HG02763 (cell line): ENCODE measurements at regions not wholly inside any gene's neighbourhood (a gene's known extent, or its start where the extent isn't known, plus 50 kb on each side); places are given as distances from the start of the nearest gene placed in this dataset.
"Not testable (repeated sequence)": the region's sequence is repeated elsewhere in the genome, so short reads cannot be mapped to it uniquely, and the experiment has no call there.

Experiments
- ATAC-seq: cut with Tn5 transposase; IDR thresholded peaks from one replicate; pipeline ENCODE4 v1.9.1; 2021; ENCODE audit warnings: mild to moderate bottlenecking, moderate library complexity; ENCODE audit not compliant: unreplicated experiment

DNA sequence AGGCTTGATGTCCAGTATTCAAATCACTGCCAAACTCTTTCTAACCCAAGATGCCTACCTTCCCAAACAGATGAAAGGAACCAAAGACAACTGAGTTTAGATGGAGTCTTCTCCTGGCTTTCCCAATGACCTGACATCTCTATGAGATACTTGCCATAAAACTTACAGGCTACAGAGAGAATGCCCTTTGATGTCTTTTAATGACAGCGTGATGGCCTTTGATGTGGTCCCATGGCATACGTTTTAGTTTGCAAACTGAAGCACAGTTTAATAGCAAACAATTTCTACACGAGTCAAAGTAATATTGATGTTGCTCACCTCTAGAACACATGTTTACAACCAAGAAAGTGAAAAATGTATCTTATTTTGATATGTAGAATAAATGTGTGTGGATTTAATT lies 73.2 kb downstream of the ZIC4 start:
- no peak for ATAC-seq

DNA sequence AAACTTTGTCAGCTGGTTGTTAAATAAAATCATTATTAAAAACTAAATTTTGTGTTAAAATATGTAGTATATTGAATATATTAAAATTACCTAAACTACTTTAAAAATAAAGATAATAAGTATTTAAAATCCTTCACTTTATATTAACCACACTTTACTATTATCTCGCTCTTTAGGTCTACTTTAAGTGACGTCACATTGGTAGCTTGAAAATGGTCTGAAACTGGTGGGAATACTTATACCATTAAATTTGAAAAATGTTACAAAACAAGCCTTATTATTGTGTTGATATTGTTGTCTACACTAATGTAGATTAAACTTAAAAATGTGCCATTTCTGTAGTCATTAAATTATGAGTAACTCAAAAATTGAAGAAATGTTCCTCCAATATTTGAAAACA lies 77.6 kb downstream of the ZIC4 start:
- no peak for ATAC-seq

DNA sequence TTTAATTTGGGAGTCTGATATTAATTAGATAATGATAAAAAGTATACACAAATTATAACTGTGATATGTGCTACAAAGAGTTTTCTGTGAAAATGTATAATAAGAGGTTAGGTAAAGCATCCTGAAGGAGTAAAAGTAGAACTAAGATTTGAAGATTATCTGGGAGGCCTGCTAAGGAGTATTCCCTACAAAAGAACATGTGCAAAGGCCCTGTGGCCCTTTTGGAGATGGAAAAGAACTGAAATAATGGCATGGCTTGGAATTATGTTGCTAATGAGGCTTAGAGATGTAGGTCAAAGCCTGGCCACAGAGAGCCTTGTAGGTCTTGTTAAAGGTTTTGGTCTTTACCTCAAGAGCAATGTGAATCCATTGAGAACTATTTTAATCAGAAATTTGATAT lies 82.0 kb downstream of the ZIC4 start:
- ATAC-seq = no peak

DNA sequence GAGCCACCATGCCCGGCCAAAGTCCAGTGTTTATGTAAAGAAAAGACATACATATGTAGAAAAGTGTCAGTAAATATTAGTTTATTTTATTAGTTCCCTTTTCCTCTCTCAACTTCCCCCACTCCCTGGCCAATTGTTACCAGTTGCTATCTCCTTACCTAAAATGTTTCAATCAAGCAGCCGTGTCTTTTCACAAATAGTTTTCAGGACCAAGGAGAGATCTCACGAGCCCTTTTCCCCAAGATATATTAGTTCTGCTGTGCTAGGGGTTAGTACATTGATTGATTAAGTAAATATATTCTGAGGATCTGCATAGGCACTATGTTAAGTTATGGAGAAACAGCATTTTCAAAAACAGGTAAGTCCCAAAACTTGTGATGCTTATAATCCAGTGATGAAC lies 87.4 kb downstream of the ZIC4 start:
- ATAC-seq = no peak

DNA sequence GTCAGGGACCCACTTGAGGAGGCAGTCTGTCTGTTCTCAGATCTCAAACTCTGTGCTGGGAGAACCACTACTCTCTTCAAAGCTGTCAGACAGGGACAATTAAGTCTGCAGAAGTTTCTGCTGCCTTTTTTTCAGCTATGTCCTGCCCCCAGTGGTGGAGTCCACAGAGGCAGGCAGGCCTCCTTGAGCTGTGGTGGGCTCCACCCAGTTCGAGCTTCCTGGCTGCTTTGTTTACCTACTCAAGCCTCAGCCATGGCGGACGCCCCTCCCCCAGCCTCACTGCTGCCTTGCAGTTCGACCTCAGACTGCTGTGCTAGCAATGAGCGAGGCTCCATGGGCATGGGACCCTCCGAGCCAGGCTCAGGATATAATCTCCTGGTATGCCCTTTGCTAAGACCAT lies 89.3 kb downstream of the ZIC4 start:
- not testable (repeated sequence) for ATAC-seq

DNA sequence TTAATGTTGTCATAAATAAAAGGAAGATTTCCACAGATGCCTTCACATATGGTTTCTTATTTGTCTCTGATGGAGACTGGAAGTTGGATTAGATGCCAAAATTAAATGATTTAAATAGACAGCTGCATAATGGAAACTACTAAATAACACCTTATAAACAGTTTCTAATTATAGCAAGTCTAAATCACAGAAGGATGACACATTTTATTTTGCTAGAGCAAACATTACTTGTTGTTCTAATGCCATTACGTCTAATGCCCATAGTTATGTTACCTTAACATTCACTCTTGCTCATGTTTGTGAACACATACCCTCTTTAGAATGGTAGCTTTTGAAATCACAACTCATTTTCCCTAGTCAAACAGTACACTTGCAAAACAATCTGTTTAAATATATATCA lies 92.8 kb downstream of the ZIC4 start:
- no peak for ATAC-seq

DNA sequence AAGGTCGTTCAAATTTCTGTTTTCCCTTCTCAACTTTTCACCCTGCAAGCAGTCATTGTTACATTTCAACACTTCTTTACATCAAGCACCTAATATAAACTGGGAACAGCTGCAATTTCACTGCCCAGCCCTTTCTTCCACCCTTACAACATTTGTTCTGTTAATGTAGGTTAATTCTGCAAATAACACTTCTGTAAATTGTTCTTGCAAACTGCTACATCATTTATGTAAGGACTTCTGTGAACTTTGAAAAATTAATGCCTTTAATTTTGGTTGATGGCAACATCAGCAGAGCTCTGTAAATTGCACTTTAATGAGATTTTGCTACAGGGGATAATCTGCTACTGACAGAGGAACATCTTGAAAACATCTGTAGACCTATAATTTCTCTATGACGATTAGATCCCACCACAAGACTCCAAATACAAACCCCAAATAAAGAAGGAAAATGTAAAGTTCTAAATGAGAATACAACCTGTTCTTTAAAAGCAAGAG lies 93.5 kb downstream of the ZIC4 start:
- ATAC-seq = no peak

DNA sequence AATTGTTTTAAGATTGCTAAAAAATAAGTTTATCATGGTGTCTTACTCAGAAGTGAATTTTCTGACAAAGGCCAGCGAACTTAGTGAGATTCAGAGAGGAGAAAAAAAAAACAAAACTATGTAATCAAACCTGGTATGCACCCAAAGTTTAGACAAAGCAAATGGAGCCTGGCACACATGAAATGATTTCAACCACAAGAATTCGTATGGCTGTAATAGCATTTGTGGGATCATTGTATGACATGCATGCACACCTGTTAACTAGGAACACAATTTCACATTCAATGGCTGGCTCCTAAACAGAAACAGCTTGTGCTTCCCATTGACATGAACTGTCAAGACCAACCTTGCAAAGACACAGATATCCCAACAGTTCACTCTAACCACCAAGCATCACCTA lies 94.6 kb downstream of the ZIC4 start:
- no peak for ATAC-seq

DNA sequence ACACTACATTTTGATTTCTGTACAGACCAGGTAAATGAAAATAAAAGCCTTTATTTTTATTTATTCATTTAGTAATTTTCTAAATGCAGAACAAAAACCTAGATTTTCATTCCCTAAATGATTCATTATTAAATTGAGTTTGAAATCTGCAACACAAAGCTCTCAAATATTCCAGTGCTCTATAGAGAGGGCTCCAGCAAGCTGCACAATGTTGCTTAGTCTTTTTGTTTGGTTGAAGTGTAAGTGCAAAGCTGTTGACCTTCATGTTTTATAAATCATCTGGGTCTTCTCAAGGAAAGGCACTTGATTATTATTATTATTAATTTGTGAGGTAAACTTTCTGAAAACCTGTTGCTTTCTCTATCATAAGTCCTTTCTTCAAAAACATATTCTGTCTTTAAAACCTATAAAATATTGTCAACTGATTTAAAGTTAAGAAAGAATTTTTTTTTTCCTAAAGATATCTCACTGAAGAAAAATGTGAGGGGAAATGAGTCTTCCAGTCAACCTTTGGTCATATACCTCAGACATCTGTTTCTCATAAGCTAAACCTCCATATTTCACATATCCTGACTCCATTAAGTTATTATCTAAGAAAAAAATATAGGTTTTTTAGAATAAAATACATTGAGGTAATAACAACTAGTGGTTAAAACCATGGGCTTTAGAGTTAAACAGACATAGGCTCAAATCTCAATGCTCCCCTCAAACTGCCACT lies 100.7 kb downstream of the ZIC4 start:
- no peak for ATAC-seq

DNA sequence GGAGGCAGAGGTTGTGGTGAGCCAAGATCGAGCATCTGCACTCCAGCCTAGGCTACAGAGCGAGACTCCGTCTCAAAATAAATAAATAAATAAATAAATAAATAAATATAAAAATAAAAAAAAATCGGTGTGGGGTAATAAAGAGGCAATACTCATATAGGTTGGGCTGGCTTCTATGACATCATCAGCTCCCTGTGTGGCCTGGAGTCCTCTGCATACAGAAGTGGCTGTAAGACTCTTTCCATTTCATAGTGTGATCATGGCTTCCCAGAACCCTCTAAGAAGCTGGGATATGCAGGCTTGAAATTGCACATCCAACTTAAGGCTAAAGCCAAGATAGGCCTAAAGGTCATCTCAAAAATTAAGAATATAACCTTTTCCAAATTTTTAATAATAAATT lies 101.6 kb downstream of the ZIC4 start:
- no peak for ATAC-seq

DNA sequence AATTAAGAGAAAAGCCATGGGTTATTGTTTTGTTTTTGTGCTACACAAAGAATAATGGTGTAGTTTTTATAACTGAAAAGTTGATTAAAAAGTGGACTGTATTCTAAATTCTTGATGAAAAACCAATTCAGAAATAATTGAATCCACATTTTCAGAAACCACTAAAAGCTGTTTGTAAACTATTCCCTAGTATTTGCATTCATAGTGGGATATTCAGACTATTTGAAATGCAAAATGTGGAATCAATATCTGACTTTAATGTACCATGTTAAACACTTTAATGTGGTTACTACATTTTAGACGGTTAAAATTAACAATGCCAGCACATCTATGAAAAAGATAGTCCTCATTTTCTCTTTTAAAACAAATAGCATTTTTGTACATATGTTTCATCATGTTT lies 104.6 kb downstream of the ZIC4 start:
- no peak for ATAC-seq

DNA sequence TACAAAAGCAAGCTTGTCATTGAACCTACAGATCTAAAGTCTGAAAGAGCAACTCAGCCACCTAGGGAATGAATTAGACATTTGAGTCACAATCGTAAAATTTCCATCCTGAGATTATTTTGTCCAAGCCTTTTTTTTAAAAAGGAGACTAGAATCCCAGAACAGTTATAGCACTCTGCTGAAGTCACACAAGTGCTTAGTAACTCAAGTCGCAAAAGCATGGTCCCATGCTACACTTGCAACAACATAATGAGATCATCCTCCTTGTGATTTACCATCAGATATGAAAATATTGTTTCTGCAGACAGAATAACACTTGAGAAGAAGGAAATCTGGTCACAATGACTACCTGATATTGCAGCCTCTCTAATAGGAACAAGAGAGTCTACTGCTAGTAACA lies 106.7 kb downstream of the ZIC4 start:
- no peak for ATAC-seq

DNA sequence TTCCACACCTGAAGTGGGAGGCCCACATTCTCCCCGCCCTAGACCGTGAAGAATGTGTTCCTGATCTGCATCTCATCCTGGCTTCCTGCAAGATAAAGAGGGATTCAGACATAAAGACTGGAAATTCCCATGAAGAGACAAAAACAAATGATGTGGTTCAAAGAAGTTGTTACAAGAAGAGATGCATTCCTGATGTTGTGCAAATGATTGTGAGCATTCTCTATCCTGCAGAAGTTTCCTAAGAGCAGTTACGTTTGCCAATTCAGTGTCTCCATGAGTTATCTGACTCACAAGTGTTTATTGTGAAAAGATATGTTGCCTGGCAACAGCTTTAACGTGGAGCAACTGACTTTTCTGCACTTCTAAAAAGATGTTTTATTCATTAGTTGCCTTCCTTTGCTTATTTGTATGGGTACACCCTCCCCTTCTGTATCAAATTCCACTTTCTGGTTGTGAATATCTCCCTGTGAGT lies 107.8 kb downstream of the ZIC4 start:
- ATAC-seq = no peak

DNA sequence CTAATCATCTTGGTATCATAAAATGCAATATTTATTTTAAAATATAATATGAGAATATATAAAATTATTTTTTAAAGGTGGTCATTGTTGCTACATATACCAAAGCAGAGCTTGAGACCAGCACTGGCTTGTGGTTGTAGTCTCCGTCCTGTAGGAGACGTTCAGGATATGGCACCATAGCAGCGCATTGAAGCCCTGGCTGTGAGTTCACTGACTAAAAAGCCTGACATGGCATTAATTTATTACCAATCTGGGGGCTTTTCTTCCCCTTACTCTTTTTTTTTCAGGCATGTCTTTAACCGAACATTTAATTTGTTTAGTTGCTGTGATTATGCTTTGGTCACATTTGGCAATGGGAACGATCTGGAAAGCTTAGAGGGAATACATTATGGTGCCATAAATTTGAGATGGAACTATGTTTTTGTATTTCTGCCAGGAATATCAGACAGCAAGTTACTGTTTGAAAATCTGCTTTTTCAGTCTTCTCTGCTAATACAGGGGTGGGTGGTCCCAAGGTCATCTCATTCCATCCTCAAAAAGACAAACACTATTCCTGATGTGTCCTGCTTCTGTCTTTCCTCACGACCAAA lies 108.5 kb downstream of the ZIC4 start:
- no peak for ATAC-seq

DNA sequence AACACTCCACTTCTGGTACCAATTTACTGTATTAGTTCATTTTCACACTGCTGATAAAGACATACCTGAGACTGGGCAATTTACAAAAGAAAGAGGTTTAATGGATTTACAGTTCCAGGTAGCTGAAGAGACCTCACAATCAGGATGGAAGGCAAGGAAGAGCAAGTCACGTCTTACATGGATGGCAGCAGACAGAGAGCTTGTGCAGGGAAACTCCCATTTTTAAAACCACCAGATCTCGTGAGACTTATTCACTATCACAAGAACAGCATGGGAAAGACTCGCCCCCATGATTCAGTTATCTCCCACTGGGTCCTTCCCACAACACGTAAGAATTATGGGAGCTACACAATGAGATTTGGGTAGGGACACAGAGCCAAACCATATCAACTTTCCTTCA lies 119.0 kb downstream of the ZIC4 start:
- ATAC-seq = not testable (repeated sequence)

DNA sequence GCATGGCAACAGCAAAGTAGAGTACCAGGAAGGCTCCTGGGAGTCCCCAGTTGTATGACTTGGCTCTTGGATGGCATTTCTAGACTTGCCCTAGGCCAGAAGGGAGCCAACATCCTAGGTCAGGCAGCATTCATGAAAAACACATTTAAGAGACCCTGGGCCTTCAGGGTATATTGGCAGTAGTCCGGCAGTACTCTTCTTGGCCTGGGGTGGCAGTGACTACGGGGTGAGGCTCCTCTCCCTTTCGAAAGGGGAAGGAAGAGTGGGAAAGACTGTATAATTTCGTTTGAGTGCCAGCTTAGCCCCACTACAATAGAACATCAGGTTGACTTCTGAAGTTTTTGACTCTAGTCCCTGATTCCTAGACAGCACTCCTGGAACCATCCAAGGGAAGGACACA lies 136.4 kb downstream of the ZIC4 start:
- no peak for ATAC-seq

DNA sequence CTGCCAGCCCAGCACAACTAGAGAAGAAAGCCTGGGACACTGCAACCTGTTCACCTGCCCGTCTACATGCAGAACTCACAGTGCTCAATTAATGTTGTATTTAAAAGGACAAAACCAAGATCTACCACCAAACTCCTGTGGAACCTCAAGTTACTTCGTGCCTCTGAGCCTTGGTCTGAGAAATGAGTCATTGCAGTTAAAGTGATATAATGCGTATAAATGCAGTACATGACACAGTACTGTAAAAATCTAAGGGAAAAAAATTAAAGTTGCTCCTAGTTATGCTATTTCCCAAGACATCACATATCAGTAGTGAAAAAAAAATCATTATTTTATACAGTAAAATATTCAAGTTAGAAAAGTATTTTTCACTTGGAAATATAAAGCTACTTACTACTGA lies 138.9 kb downstream of the ZIC4 start:
- ATAC-seq = no peak

DNA sequence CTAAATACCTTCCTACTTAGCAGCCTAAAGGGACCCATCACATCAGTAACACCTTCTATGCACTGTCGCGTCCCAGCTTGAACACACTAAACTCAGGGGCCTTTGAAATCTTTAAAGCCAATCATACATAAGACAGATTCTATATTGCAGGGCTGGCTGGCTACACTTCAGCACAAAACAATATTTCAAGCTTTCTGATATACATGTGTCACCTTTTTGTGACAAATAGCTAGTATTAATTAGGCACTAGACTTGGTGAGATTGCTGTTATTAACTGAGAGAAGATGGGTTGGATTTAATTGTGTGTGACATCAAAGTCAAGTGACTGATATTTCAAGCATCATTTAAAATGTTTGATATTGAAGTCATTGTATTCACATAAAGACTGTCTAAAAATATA lies 148.4 kb downstream of the ZIC4 start:
- no peak for ATAC-seq

DNA sequence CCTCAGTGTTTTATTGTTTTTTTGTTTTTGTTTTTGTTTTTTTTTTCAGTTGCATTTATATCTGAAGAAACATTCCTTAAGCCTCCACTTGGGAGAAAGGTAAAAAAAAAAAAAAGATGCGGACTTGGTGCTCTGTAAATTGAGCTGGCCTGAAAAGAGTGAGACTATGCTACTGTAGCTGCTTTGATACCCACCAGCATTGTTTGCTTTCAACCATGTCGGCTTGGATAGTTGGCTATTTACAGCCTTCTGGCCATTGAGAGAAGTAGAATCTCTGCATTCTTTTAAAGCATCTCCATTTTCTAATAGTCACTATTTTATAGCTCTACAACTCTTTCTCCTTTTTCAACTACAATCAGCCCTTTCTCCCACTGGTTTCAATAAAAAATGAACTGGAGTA lies 149.6 kb downstream of the ZIC4 start:
- ATAC-seq = no peak

DNA sequence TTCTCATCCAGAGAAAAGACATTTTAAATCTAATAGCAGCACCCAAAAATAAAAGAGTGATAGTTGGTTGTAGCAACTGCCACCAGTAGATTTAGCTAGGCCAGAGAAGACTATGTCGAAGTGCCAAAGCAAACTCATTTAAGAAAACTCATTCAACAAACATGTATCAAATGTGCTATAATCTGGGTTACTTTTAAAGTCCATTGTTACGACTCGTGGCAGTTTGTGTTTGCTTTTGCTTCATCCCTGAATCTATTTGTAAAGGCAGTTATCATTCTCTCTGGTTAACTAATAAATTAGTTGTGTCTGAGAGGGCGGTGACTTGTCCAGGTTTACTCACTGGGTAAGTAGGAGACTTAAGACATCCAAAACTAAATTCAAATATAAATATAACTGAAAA lies 159.4 kb downstream of the ZIC4 start:
- no peak for ATAC-seq

DNA sequence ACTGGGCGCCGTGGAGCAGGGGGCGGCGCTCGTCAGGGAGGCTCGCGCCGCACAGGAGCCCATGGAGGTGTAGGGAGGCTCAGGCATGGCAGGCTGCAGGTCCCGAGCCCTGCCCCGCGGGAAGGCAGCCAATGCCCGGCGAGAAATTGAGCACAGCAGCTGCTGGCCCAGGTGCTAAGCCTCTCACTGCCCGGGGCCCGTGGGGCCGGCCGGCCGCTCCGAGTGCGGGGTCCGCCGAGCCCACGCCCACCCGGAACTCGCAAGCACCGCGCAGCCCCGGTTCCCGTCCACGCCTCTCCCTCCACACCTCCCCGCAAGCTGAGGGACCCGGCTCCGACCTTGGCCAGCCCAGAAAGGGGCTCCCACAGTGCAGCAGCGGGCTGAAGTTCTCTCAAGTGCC lies 160.7 kb downstream of the ZIC4 start:
- ATAC-seq = not testable (repeated sequence)

DNA sequence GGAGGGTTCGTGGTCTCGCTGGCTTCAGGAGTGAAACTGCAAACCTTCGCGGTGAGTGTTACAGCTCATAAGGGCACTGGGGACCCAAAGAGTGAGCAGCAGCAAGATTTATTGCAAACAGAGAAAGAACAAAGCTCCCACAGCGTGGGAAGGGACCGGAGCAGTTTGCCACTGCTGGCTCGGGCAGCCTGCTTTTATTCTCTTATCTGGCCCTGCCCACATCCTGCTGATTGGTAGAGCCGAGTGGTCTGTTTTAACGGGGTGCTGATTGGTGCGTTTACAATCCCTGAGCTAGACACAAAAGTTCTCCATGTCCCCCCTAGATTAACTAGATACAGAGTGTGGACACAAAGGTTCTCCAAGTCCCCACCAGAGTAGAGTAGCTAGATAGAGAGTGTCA lies 161.3 kb downstream of the ZIC4 start:
- not testable (repeated sequence) for ATAC-seq

DNA sequence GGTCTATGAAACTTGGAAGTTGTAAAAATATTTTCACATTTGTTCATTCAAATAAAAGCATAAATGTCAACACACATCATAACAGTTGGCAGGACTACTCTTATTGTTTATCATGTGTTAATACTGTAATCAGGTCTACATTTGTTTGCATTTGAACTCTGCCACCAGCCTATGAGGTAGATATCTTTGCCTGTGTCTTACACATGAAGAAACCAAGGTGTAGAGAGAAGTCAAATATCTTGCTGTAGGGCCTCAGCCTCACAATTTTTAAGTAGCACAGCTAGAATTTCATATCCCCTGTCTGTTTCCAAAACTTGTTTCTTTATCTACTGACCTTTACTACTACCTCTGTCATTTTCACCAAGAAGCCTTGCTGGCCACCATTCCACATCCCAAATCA lies 161.9 kb downstream of the ZIC4 start:
- ATAC-seq = no peak
